Transverse colon (tissue), 4 donors: ENCODE measurements at regions not wholly inside any gene's neighbourhood (a gene's known extent, or its start where the extent isn't known, plus 50 kb on each side); places are given as distances from the start of the nearest gene placed in this dataset.

Experiments used
- DNase-seq: peaks from one replicate; pipeline ENCODE4 v3.0.0-alpha.2; 2019
- H3K27ac ChIP-seq, 4 donors: fragments of 200-600 bp; sonication (generic); 2 replicates each; pipeline ENCODE4 v1.5.1; 2016 to 2018; ENCODE audit warnings: inconsistent platforms in 4 of 4
- H3K27me3 ChIP-seq: fragments of 200-600 bp; sonication (generic); 2 replicates; pipeline ENCODE4 v1.5.1; 2017; ENCODE audit warnings: inconsistent platforms
- H3K36me3 ChIP-seq, 4 donors: fragments of 200-600 bp; sonication (generic); 2 replicates each; pipeline ENCODE4 v1.5.1; 2017 to 2019; ENCODE audit warnings: inconsistent platforms in 4 of 4
- H3K4me1 ChIP-seq, 4 donors: fragments of 200-600 bp; sonication (generic); 2 replicates each; pipeline ENCODE4 v1.5.1; 2017 to 2020; ENCODE audit warnings: inconsistent platforms in 4 of 4
- H3K4me3 ChIP-seq, 4 donors: fragments of 200-600 bp; sonication (generic); 1 replicate in 1 of 4; 2 replicates in 3 of 4; pipeline versions ENCODE4 v1.5.1 to v1.6.1; 2017 to 2019; ENCODE audit warnings: inconsistent platforms in 4 of 4
- H3K9me3 ChIP-seq, 2 donors: fragments of 200-600 bp; sonication (generic); 2 replicates each; pipeline ENCODE4 v1.5.1; 2017 to 2019; ENCODE audit warnings: inconsistent platforms in 2 of 2
- CTCF ChIP-seq, 5 experiments: fragments of 200-600 bp in 3 of 5; fragments of 450-650 bp in 2 of 5; sonication (generic) in 3 of 5; IDR thresholded peaks; 1 replicate in 2 of 5; 2 replicates in 3 of 5; pipeline ENCODE4 v1.5.1; 2016 to 2017; ENCODE audit warnings: antibody characterized with exemption in 5 of 5, inconsistent platforms in 3 of 5, mild to moderate bottlenecking in 2 of 5, moderate library complexity in 1 of 5
- EP300 ChIP-seq: sonication (generic); formaldehyde crosslinking; IDR thresholded peaks from one replicate; pipeline ENCODE4 v1.6.1; 2017; ENCODE audit warnings: antibody characterized with exemption, low read depth
- POLR2A ChIP-seq: fragments of 450-650 bp; IDR thresholded peaks from one replicate; pipeline ENCODE4 v1.6.1; 2016; ENCODE audit warnings: antibody characterized with exemption, mild to moderate bottlenecking, moderate library complexity
- POLR2AphosphoS5 ChIP-seq, 3 donors: sonication (generic); formaldehyde crosslinking; IDR thresholded peaks; one replicate each; pipeline ENCODE4 v1.6.1; 2016; ENCODE audit warnings: antibody characterized with exemption in 3 of 3
- WGBS, 2 donors: methylation state at CpG; one replicate each; pipeline ENCODE4 v1.1.5; 2018; ENCODE audit warnings: low coverage in 1 of 2; 5-methylcytosine and 5-hydroxymethylcytosine counted together
- in situ Hi-C, 4 donors: fragments of 200-750 bp; cut with MboI; loops; one replicate each; pipeline versions ENCODE4 v1.15.0 to v1.15.1; 2017; ENCODE audit warnings: low sequenced_read_pairs in 3 of 4, low pct_ligation_motif_present in 1 of 4, low pct_unique_long_range_greater_than_20kb in 1 of 4
- intact Hi-C: fragments of 100-400 bp; cut with DNase I; formaldehyde crosslinking; loops from one replicate; pipeline ENCODE4 v1.15.1; 2023; ENCODE audit warnings: low total_unique reads

- intact Hi-C loops = no loop called here
- WGBS, 2 donors = 72 to 92% methylated on average over 2 to 4 of the region's 4 CpGs
- no peak for TF ChIP-seq EP300
- TF ChIP-seq POLR2AphosphoS5 (IDR thresholded peaks at IDR 0.05) = no peak
- TF ChIP-seq POLR2A = no peak
- TF ChIP-seq CTCF (IDR thresholded peaks at IDR 0.05) = no peak
Observed at GRCh38 chr14:45793081-45793480, 540.1 kb upstream of the MIS18BP1 start.

GRCh38 chr14:45790293-45790692 lies 537.3 kb upstream of the MIS18BP1 start:
- H3K4me1 ChIP-seq = no peaks in the 10 kb centered on the region
- 64 to 76% methylated on average over 1 of the region's 1 CpG for WGBS, 2 donors

More at GRCh38 chr14:45793081-45793480, 540.1 kb upstream of the MIS18BP1 start:
- no peak overlapping the region for H3K27ac ChIP-seq
- no peak for DNase-seq
- H3K27me3 ChIP-seq = no peaks in the 10 kb centered on the region
- H3K36me3 ChIP-seq = no peaks in the 10 kb centered on the region
- in situ Hi-C loops = no loop called here
- peaks cover 5 to 15% of the 10 kb centered on the region in 2 donors for H3K9me3 ChIP-seq
- no peaks in the 10 kb centered on the region for H3K4me1 ChIP-seq
- H3K4me3 ChIP-seq = no peak overlapping the region

GRCh38 chr14:45787167-45787566 lies 534.2 kb upstream of the MIS18BP1 start:
- Histone ChIP-seq H3K27me3 (no peaks in the 10 kb centered on the region), H3K9me3 (peaks cover 15 to 27% of the 10 kb centered on the region in 2 donors), H3K4me3 (no peak overlapping the region), H3K27ac (no peak overlapping the region), H3K36me3 (no peaks in the 10 kb centered on the region), H3K4me1 (peaks cover 0 to 5% (median 3%) of the 10 kb centered on the region in 4 donors)
- 72 to 100% methylated on average over 1 to 2 of the region's 2 CpGs for WGBS, 2 donors
- TF ChIP-seq POLR2A (no peak), CTCF (IDR thresholded peaks at IDR 0.05) (no peak), POLR2AphosphoS5 (IDR thresholded peaks at IDR 0.05) (no peak)
- in situ Hi-C loops (no loop called here), intact Hi-C loops (no loop called here)
- no peak for DNase-seq

More at GRCh38 chr14:45790293-45790692, 537.3 kb upstream of the MIS18BP1 start:
- TF ChIP-seq POLR2AphosphoS5 (IDR thresholded peaks at IDR 0.05) = peak in 2 of 3 donors; percentile 37 to 68
- no peak for TF ChIP-seq CTCF (IDR thresholded peaks at IDR 0.05)
- in situ Hi-C loops = no loop called here
- no peak for DNase-seq
- H3K4me3 ChIP-seq = no peak overlapping the region
- H3K27me3 ChIP-seq = no peaks in the 10 kb centered on the region
- no peak overlapping the region for H3K27ac ChIP-seq
- H3K36me3 ChIP-seq = no peaks in the 10 kb centered on the region
- peaks cover 15 to 20% of the 10 kb centered on the region in 2 donors for H3K9me3 ChIP-seq
- intact Hi-C loops = no loop called here

- no peaks in the 10 kb centered on the region for H3K36me3 ChIP-seq
- 83 to 86% methylated on average over 1 of the region's 1 CpG for WGBS, 2 donors
- peaks cover 0 to 5% (median 3%) of the 10 kb centered on the region in 4 donors for H3K4me1 ChIP-seq
- H3K27me3 ChIP-seq = no peaks in the 10 kb centered on the region
- TF ChIP-seq CTCF (IDR thresholded peaks at IDR 0.05) (no peak), POLR2AphosphoS5 (IDR thresholded peaks at IDR 0.05) (no peak), POLR2A (no peak), EP300 (no peak)
- peak overlapping the region; percentile 47 to 81 (median 62) for H3K27ac ChIP-seq
- H3K4me3 ChIP-seq = no peak overlapping the region
- no peak for DNase-seq
- in situ Hi-C loops = no loop called here
- peaks cover 15 to 27% of the 10 kb centered on the region in 2 donors for H3K9me3 ChIP-seq
- intact Hi-C loops = no loop called here
Observed at GRCh38 chr14:45786266-45786665, 533.3 kb upstream of the MIS18BP1 start.
